Aorta (tissue), 5 donors: ENCODE measurements at regions not wholly inside any gene's neighbourhood (a gene's known extent, or its start where the extent isn't known, plus 50 kb on each side); places are given as distances from the start of the nearest gene placed in this dataset.

Source experiments
- ATAC-seq: fragments of 200-7000 bp; cut with Tn5 transposase; one replicate; pipeline ENCODE4 v1.9.1; 2022; ENCODE audit warnings: moderate library complexity; ENCODE audit not compliant: low FRiP score
- DNase-seq, 2 donors: peaks; one replicate each; pipeline ENCODE4 v3.0.0-alpha.2; 2020
- H3K27ac ChIP-seq, 2 donors: one replicate each; pipeline ENCODE4 v1.5.1; 2013; ENCODE audit warnings: low read length in 2 of 2, mild to moderate bottlenecking in 2 of 2, moderate library complexity in 2 of 2, control low read depth in 1 of 2, inconsistent platforms in 1 of 2, low read depth in 1 of 2
- H3K27me3 ChIP-seq, 2 donors: one replicate each; pipeline ENCODE4 v1.6.1; 2013; ENCODE audit warnings: control low read depth in 1 of 2, low read length in 1 of 2, mild to moderate bottlenecking in 1 of 2, moderate library complexity in 1 of 2; ENCODE audit not compliant: insufficient read depth in 2 of 2, control insufficient read depth in 1 of 2
- H3K36me3 ChIP-seq, 2 donors: one replicate each; pipeline ENCODE4 v1.6.1; 2013; ENCODE audit warnings: control low read depth in 1 of 2, low read length in 1 of 2, mild to moderate bottlenecking in 1 of 2; ENCODE audit not compliant: insufficient read depth in 2 of 2, control insufficient read depth in 1 of 2
- H3K4me1 ChIP-seq, 2 donors: one replicate each; pipeline ENCODE4 v1.6.1; 2013; ENCODE audit warnings: low read length in 2 of 2, control low read depth in 1 of 2, mild to moderate bottlenecking in 1 of 2, moderate library complexity in 1 of 2; ENCODE audit not compliant: insufficient read depth in 2 of 2, control insufficient read depth in 1 of 2
- H3K4me3 ChIP-seq, 2 donors: one replicate each; pipeline ENCODE4 v1.5.1; 2013; ENCODE audit warnings: low read length in 2 of 2, control low read depth in 1 of 2, mild to moderate bottlenecking in 1 of 2
- H3K9me3 ChIP-seq: one replicate; pipeline ENCODE4 v1.6.1; 2013; ENCODE audit warnings: mild to moderate bottlenecking, low read length; ENCODE audit not compliant: control insufficient read depth
- WGBS, 2 donors: extraction: QIAGEN DNeasy Blood & Tissue Kit; methylation state at CpG; one replicate each; pipeline ENCODE4 v1.1.7; 2013; 5-methylcytosine and 5-hydroxymethylcytosine counted together
- intact Hi-C, 2 donors: fragments of 100-400 bp; cut with DNase I; formaldehyde crosslinking; loops; one replicate each; pipeline versions ENCODE4 v1.14.2 to v1.15.0; 2022
- donor health status: healthy with polysubstance abuse.
- donor health status: Bipolar disorder and iron deficiency.
- donor health status: DM: no; HTN: no; CAD: no.
- donor health status: DM: no; HTN: no; CAD: no.
- donor health status: DM: yes; HTN: yes; CAD: no.

DNA sequence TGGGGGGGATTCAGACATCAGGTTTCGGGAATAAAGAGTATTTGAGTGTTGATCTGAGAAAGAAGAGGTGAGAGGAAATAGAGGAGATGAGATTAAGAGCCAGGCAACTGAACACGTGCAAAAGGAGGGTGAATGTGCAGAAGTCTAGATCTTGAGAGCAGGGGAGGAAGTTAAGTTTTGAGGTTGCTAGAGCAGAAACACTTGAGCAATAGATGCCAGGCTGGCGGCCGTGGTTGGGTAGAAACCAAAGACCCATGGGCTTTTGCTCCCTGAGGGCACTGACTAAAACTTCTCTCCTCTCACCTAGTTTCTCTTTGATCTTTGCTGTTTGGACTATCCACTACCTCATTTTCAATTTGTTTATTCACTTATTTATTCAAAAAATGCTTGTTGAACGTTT is 116.0 kb downstream of the CDC42EP3 start:
- ATAC-seq (no peak), DNase-seq (peak in 1 of 2 donors; percentile 70)
- H3K9me3 ChIP-seq: no peaks in the 10 kb centered on the region
- no peak overlapping the region for H3K27ac ChIP-seq
- H3K4me1 ChIP-seq: no peaks in the 10 kb centered on the region
- WGBS, 2 donors: 94 to 96% methylated on average over 5 of the region's 5 CpGs
- H3K4me3 ChIP-seq: no peak overlapping the region
- intact Hi-C loops: no loop called here
- H3K27me3 ChIP-seq: no peaks in the 10 kb centered on the region
- no peaks in the 10 kb centered on the region for H3K36me3 ChIP-seq

GRCh38 chr2:37556256-37556655 is 115.2 kb downstream of the CDC42EP3 start:
- DNase-seq: no peak
- H3K27ac ChIP-seq: no peak overlapping the region
- no peak overlapping the region for H3K4me3 ChIP-seq
- no peak for ATAC-seq
- intact Hi-C loops: no loop called here
- H3K4me1 ChIP-seq: no peaks in the 10 kb centered on the region
- H3K27me3 ChIP-seq: no peaks in the 10 kb centered on the region
- WGBS, 2 donors: 31 to 39% methylated on average over 3 of the region's 3 CpGs
- no peaks in the 10 kb centered on the region for H3K36me3 ChIP-seq
- no peaks in the 10 kb centered on the region for H3K9me3 ChIP-seq

DNA sequence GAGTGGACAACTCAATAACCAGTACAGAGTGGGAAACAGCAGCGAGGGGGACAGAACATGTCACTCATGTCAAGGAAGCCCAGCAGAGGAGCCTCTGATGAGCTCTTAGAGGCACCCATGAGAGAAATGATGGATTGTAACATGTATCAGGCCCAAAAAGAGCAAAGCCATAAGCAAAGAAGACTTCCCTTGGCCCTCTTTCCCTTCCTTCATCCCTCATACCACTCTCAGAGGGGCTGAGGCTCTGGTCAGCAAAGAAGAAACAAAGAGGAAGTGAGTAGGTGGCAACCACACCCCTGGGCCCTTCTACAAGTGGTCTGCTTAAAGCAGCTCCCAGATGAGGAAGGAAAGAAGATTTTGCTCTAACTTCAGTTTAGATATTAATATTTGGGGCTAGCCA is 112.8 kb downstream of the CDC42EP3 start:
- H3K9me3 ChIP-seq: no peaks in the 10 kb centered on the region
- WGBS, 2 donors: 96 to 100% methylated on average over 1 of the region's 1 CpG
- no peak overlapping the region for H3K27ac ChIP-seq
- no peak for ATAC-seq
- peak; percentile 55 to 63 for DNase-seq
- H3K36me3 ChIP-seq: no peaks in the 10 kb centered on the region
- H3K4me3 ChIP-seq: no peak overlapping the region
- intact Hi-C loops: no loop called here
- no peaks in the 10 kb centered on the region for H3K4me1 ChIP-seq
- H3K27me3 ChIP-seq: no peaks in the 10 kb centered on the region

- 96 to 98% methylated on average over 5 of the region's 5 CpGs for WGBS, 2 donors
- H3K9me3 ChIP-seq: no peaks in the 10 kb centered on the region
- intact Hi-C loops: loop anchor here in 1 of 2 donors (10.0 kb wide), 1 partner anchor 146 kb away; no protein-coding TSS in a partner anchor
- H3K4me3 ChIP-seq: no peak overlapping the region
- H3K36me3 ChIP-seq: no peaks in the 10 kb centered on the region
- no peaks in the 10 kb centered on the region for H3K4me1 ChIP-seq
- H3K27ac ChIP-seq: no peak overlapping the region
- no peak for ATAC-seq
- H3K27me3 ChIP-seq: no peaks in the 10 kb centered on the region
- no peak for DNase-seq
Measured at GRCh38 chr2:37560241-37560848, 111.1 kb downstream of the CDC42EP3 start.

GRCh38 chr2:37560863-37561614 is 110.4 kb downstream of the CDC42EP3 start:
- ATAC-seq: no peak
- Histone ChIP-seq H3K27ac (no peak overlapping the region), H3K4me3 (no peak overlapping the region), H3K27me3 (no peaks in the 10 kb centered on the region), H3K36me3 (no peaks in the 10 kb centered on the region), H3K9me3 (no peaks in the 10 kb centered on the region), H3K4me1 (no peaks in the 10 kb centered on the region)
- no peak for DNase-seq
- 92% methylated on average over 4 of the region's 4 CpGs for WGBS, 2 donors
- intact Hi-C loops: loop anchor here in 1 of 2 donors (10.0 kb wide), 1 partner anchor 146 kb away; no protein-coding TSS in a partner anchor

GRCh38 chr2:37561615-37562569 is 109.5 kb downstream of the CDC42EP3 start:
- H3K27me3 ChIP-seq: no peaks in the 10 kb centered on the region
- no peak overlapping the region for H3K4me3 ChIP-seq
- ATAC-seq: no peak
- H3K36me3 ChIP-seq: no peaks in the 10 kb centered on the region
- DNase-seq: no peak
- no peaks in the 10 kb centered on the region for H3K9me3 ChIP-seq
- intact Hi-C loops: loop anchor here in 1 of 2 donors (10.0 kb wide), 1 partner anchor 147 kb away; no protein-coding TSS in a partner anchor
- H3K4me1 ChIP-seq: no peaks in the 10 kb centered on the region
- H3K27ac ChIP-seq: no peak overlapping the region
- WGBS, 2 donors: 53 to 56% methylated on average over 5 of the region's 5 CpGs

- Histone ChIP-seq H3K9me3 (no peaks in the 10 kb centered on the region), H3K36me3 (no peaks in the 10 kb centered on the region), H3K27me3 (no peaks in the 10 kb centered on the region), H3K4me1 (no peaks in the 10 kb centered on the region), H3K27ac (no peak overlapping the region), H3K4me3 (no peak overlapping the region)
- WGBS, 2 donors: 72 to 77% methylated on average over 6 of the region's 6 CpGs
- DNase-seq: no peak
- no peak for ATAC-seq
- intact Hi-C loops: loop anchor here in 1 of 2 donors (10.0 kb wide), 1 partner anchor 149 kb away; no protein-coding TSS in a partner anchor
Measured at GRCh38 chr2:37563375-37564015, 107.9 kb downstream of the CDC42EP3 start.

DNA sequence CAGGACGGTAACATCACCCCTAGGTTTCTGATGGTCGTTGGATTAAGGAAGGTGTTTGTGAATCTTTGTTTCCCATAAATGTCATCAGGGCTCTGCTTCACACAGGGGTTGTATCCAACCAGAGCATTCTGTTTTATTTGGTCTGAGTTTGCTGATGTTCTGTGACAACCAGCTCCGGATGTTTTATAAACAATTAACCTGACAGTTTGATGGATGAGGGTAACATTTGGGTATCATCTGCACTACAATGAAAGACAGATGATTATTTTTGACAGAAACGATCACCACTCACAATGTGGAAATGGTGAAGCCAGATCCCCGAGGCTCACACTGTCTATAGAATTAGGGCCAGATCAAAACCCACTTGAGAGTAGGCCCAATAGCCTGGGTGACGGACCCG is 107.1 kb downstream of the CDC42EP3 start:
- no peaks in the 10 kb centered on the region for H3K9me3 ChIP-seq
- no peak overlapping the region for H3K4me3 ChIP-seq
- DNase-seq (no peak), ATAC-seq (no peak)
- 86 to 89% methylated on average over 7 of the region's 7 CpGs for WGBS, 2 donors
- no peaks in the 10 kb centered on the region for H3K36me3 ChIP-seq
- intact Hi-C loops: loop anchor here in 1 of 2 donors (10.0 kb wide), 1 partner anchor 150 kb away; no protein-coding TSS in a partner anchor
- H3K4me1 ChIP-seq: no peaks in the 10 kb centered on the region
- no peaks in the 10 kb centered on the region for H3K27me3 ChIP-seq
- no peak overlapping the region for H3K27ac ChIP-seq
